HEK293 (cell line): ENCODE measurements at regions not wholly inside any gene's neighbourhood (a gene's known extent, or its start where the extent isn't known, plus 50 kb on each side); places are given as distances from the start of the nearest gene placed in this dataset.

Source experiments
- CTCF ChIA-PET: fragments of 350-600 bp; formaldehyde crosslinking; extraction: SDS; loops from one replicate; lab custom pipeline; 2021; ENCODE audit warnings: antibody characterized with exemption; lab: Yijun Ruan, JAX
- POLR2A ChIA-PET: fragments of 300-600 bp; formaldehyde crosslinking; extraction: SDS; loops from one replicate; lab custom pipeline; 2020; ENCODE audit warnings: antibody characterized with exemption, inconsistent platforms; lab: Yijun Ruan, JAX
- H3K27ac ChIP-seq: fragments of 200-500 bp; sonication (Bioruptor generic); 2 replicates; pipeline ENCODE4 v1.5.1; 2014; ENCODE audit warnings: low read depth, low read length, control low read depth, inconsistent platforms; ENCODE audit errors: extremely low read depth
- H3K36me3 ChIP-seq, 2 experiments: fragments of 200-500 bp in 1 of 2; sonication (Bioruptor generic) in 1 of 2; 1 replicate in 1 of 2; 2 replicates in 1 of 2; pipeline ENCODE4 v1.5.1; 2014 to 2017; ENCODE audit warnings: inconsistent platforms in 2 of 2, low read length in 2 of 2; ENCODE audit not compliant: control insufficient read depth in 2 of 2, insufficient read depth in 1 of 2
- H3K4me1 ChIP-seq: fragments of 200-500 bp; sonication (Bioruptor generic); 2 replicates; pipeline ENCODE4 v1.5.1; 2014; ENCODE audit warnings: mild to moderate bottlenecking, low read length, inconsistent platforms; ENCODE audit not compliant: control insufficient read depth, insufficient read depth
- H3K4me3 ChIP-seq: 2 replicates; pipeline ENCODE4 v1.5.1; 2011; ENCODE audit warnings: low read depth, mild to moderate bottlenecking, control low read depth, low read length, moderate library complexity
- H3K9me3 ChIP-seq: fragments of 200-500 bp; sonication (Bioruptor generic); 2 replicates; pipeline ENCODE4 v1.5.1; 2014; ENCODE audit warnings: low read depth, low read length, inconsistent platforms; ENCODE audit not compliant: control insufficient read depth, insufficient read depth
- GLI4 ChIP-seq: fragments of 450-650 bp; formaldehyde crosslinking; IDR thresholded peaks from 2 replicates; pipeline ENCODE4 v1.5.1; 2016; ENCODE audit warnings: missing biosample characterization, missing genetic modification characterization
- IKZF3 ChIP-seq: fragments of 450-650 bp; IDR thresholded peaks from 2 replicates; pipeline ENCODE4 v1.5.0; 2018; ENCODE audit warnings: missing biosample characterization, mild to moderate bottlenecking, missing genetic modification characterization, moderate library complexity
- RBAK ChIP-seq: fragments of 450-650 bp; formaldehyde crosslinking; IDR thresholded peaks from 2 replicates; pipeline ENCODE4 v1.5.1; 2016; ENCODE audit warnings: missing biosample characterization, missing genetic modification characterization
- SCRT1 ChIP-seq: fragments of 450-650 bp; formaldehyde crosslinking; IDR thresholded peaks from 2 replicates; pipeline ENCODE4 v1.5.1; 2016; ENCODE audit warnings: missing biosample characterization, missing genetic modification characterization, borderline replicate concordance
- WT1 ChIP-seq: fragments of 450-650 bp; formaldehyde crosslinking; IDR thresholded peaks from 2 replicates; pipeline ENCODE4 v1.5.1; 2016; ENCODE audit warnings: missing biosample characterization, missing genetic modification characterization
- ZNF23 ChIP-seq: fragments of 450-650 bp; formaldehyde crosslinking; IDR thresholded peaks from 2 replicates; pipeline ENCODE4 v1.5.1; 2016; ENCODE audit warnings: missing biosample characterization, missing genetic modification characterization, borderline replicate concordance
- ZNF274 ChIP-seq, 2 experiments: fragments of 200-500 bp in 1 of 2; fragments of 450-650 bp in 1 of 2; sonication (Bioruptor generic) in 1 of 2; formaldehyde crosslinking in 1 of 2; IDR thresholded peaks; 2 replicates each; pipeline versions ENCODE4 v1.5.1 to v1.6.1; 2014 to 2016; ENCODE audit warnings: borderline replicate concordance in 1 of 2, inconsistent platforms in 1 of 2, low read length in 1 of 2, missing biosample characterization in 1 of 2, missing genetic modification characterization in 1 of 2
- ZNF48 ChIP-seq: fragments of 450-650 bp; formaldehyde crosslinking; IDR thresholded peaks from 2 replicates; pipeline ENCODE4 v1.5.1; 2016; ENCODE audit warnings: missing biosample characterization, missing genetic modification characterization
- ZNF571 ChIP-seq: fragments of 450-650 bp; formaldehyde crosslinking; IDR thresholded peaks from 2 replicates; pipeline ENCODE4 v1.5.0; 2017; ENCODE audit warnings: missing biosample characterization, missing genetic modification characterization
- ZNF626 ChIP-seq: fragments of 450-650 bp; sonication (Bioruptor Pico); formaldehyde crosslinking; IDR thresholded peaks from 2 replicates; pipeline ENCODE4 v1.5.1; 2018; ENCODE audit warnings: missing biosample characterization, missing genetic modification characterization, inconsistent platforms
- ZNF629 ChIP-seq: fragments of 450-650 bp; formaldehyde crosslinking; IDR thresholded peaks from 2 replicates; pipeline ENCODE4 v1.5.1; 2017; ENCODE audit warnings: missing biosample characterization, missing genetic modification characterization
- ZNF670 ChIP-seq: fragments of 450-650 bp; formaldehyde crosslinking; IDR thresholded peaks from 2 replicates; pipeline ENCODE4 v1.5.1; 2016; ENCODE audit warnings: missing biosample characterization, missing genetic modification characterization, low read depth
- ZNF830 ChIP-seq: fragments of 450-650 bp; IDR thresholded peaks from 2 replicates; pipeline ENCODE4 v1.5.0; 2018; ENCODE audit warnings: missing biosample characterization, missing genetic modification characterization, low read depth, mild to moderate bottlenecking, moderate library complexity
- TF ChIP-seq, protein P1 (sequence below): fragments of 450-650 bp; formaldehyde crosslinking; conservative IDR thresholded peaks from 2 replicates; pipeline ENCODE4 v1.5.1; 2016; ENCODE audit warnings: low read depth, missing biosample characterization, missing genetic modification characterization
- TF ChIP-seq, protein P2 (sequence below): fragments of 450-650 bp; formaldehyde crosslinking; IDR thresholded peaks from 2 replicates; pipeline ENCODE4 v1.5.1; 2016; ENCODE audit warnings: missing biosample characterization, missing genetic modification characterization

DNA sequence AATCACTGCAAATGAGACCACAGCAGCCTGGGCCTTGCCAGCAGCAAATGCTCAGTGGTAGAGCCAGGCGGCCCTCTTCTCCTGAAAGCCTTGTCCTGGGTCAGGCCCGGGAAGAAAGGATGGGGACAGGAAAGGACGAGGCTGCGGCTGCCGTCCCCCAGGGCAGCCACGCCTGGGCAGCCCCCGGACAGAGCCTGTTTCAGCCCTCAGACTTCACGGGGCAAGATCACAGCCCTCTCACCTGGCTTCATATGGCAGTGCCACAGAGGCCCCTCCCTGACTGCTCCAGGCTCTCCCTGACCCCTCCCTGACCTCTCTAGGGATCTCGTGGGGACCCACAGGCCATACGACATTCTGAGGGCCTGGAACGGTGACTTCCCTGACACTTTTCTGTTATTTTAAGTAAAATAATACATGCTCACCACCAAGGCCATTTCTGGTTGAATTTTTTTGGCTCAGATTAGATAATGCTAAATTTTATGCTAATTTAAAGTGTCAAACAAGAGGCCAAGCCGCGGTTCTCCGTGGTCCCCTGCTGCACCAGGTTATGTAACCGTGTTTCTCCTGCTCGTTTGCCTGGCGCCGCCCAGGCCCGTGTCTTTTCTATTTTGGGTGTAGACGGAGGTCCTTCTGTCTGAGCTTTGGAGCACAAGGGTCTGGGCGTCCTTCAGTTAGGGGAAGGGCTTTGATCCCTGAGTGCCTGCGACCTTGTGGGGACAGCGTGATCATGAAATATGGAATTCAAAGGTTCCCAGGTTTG, 59.9 kb upstream of the BHLHE23 start (continued):
- no peak for TF ChIP-seq SCRT1 (tag by site-specific recombination)
- TF ChIP-seq, protein P1, sequence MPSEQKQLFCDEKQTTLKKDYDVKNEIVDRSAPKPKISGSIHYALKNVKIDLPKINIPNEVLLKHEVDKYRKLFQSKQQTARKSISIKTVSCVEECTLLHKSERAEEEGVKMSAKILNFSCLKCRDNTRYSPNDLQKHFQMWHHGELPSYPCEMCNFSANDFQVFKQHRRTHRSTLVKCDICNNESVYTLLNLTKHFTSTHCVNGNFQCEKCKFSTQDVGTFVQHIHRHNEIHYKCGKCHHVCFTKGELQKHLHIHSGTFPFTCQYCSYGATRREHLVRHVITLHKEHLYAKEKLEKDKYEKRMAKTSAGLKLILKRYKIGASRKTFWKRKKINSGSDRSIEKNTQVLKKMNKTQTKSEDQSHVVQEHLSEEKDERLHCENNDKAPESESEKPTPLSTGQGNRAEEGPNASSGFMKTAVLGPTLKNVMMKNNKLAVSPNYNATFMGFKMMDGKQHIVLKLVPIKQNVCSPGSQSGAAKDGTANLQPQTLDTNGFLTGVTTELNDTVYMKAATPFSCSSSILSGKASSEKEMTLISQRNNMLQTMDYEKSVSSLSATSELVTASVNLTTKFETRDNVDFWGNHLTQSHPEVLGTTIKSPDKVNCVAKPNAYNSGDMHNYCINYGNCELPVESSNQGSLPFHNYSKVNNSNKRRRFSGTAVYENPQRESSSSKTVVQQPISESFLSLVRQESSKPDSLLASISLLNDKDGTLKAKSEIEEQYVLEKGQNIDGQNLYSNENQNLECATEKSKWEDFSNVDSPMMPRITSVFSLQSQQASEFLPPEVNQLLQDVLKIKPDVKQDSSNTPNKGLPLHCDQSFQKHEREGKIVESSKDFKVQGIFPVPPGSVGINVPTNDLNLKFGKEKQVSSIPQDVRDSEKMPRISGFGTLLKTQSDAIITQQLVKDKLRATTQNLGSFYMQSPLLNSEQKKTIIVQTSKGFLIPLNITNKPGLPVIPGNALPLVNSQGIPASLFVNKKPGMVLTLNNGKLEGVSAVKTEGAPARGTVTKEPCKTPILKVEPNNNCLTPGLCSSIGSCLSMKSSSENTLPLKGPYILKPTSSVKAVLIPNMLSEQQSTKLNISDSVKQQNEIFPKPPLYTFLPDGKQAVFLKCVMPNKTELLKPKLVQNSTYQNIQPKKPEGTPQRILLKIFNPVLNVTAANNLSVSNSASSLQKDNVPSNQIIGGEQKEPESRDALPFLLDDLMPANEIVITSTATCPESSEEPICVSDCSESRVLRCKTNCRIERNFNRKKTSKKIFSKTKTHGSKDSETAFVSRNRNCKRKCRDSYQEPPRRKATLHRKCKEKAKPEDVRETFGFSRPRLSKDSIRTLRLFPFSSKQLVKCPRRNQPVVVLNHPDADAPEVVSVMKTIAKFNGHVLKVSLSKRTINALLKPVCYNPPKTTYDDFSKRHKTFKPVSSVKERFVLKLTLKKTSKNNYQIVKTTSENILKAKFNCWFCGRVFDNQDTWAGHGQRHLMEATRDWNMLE (tag by site-specific recombination) = no peak
- TF ChIP-seq ZNF48 (tag by site-specific recombination) = no peak
- no peak for TF ChIP-seq GLI4 (tag by site-specific recombination)
- no peak for TF ChIP-seq ZNF23 (tag by site-specific recombination)
- no peak for TF ChIP-seq ZNF626
- no peak for TF ChIP-seq ZNF274 (IDR thresholded peaks at IDR 0.05; ENCODE audit: low read length)
- TF ChIP-seq ZNF274 (tag by site-specific recombination; IDR thresholded peaks at IDR 0.05; ENCODE audit: borderline replicate concordance) = no peak
- TF ChIP-seq, all 188 proteins: peak for 0

DNA sequence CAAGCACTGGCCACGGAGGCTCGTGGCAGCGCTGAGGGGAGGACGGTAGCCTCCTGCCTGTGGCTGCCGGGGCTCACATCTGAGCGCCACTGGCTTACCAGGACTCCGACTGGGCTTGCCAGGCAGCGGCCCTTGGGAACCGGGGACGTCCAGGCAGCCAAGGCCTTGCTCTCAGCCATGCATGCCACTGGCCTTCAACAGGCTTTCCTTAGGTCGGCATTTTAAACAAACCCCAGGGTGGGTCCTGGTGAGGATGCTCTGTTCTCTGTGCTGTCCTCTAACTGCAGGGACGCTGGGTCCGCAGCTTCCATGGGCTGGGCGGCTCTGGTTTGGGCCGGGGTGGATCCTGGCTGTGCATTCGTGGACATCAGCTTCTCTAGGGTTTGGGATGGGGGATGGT, 59.1 kb upstream of the BHLHE23 start:
- H3K27ac ChIP-seq = no peak overlapping the region
- TF ChIP-seq IKZF3 (tag by site-specific recombination) = no peak
- TF ChIP-seq RBAK (tag by site-specific recombination) = no peak
- TF ChIP-seq ZNF830 (tag by site-specific recombination) = no peak
- TF ChIP-seq ZNF571 (tag by site-specific recombination) = no peak
- TF ChIP-seq WT1 (tag by site-specific recombination) = no peak
- TF ChIP-seq ZNF670 (tag by site-specific recombination) = no peak
- TF ChIP-seq ZNF629 (tag by site-specific recombination) = no peak
- TF ChIP-seq, protein P2, sequence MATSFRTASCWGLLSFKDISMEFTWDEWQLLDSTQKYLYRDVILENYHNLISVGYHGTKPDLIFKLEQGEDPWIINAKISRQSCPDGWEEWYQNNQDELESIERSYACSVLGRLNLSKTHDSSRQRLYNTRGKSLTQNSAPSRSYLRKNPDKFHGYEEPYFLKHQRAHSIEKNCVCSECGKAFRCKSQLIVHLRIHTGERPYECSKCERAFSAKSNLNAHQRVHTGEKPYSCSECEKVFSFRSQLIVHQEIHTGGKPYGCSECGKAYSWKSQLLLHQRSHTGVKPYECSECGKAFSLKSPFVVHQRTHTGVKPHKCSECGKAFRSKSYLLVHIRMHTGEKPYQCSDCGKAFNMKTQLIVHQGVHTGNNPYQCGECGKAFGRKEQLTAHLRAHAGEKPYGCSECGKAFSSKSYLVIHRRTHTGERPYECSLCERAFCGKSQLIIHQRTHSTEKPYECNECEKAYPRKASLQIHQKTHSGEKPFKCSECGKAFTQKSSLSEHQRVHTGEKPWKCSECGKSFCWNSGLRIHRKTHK = no peak
- TF ChIP-seq, all 188 proteins: peak for 0
- H3K9me3 ChIP-seq = no peaks in the 10 kb centered on the region
- H3K36me3 ChIP-seq = no peaks in the 10 kb centered on the region
- ChIA-PET POLR2A (no interaction called here), CTCF (interaction anchor here (0.9 kb wide), 1 partner anchor 10 kb away, joined by 3 read pairs; no protein-coding TSS in a partner anchor)
- no peak overlapping the region for H3K4me3 ChIP-seq
- H3K4me1 ChIP-seq = no peaks in the 10 kb centered on the region
